Hippocampal formation (tissue), 2 donors: ENCODE measurements at regions not wholly inside any gene's neighbourhood (a gene's known extent, or its start where the extent isn't known, plus 50 kb on each side); places are given as distances from the start of the nearest gene placed in this dataset.

ENCODE experiments used
- DNase-seq, 2 donors: peaks; one replicate each; lab custom pipeline; 2025; lab: John Stamatoyannopoulos, UW

- DNase-seq: no peak
Observed at GRCh38 chr4:32226204-32226603, 1506.0 kb downstream of the PCDH7 start.

GRCh38 chr4:32226733-32227132, 1506.6 kb downstream of the PCDH7 start:
- no peak for DNase-seq

- no peak for DNase-seq
Observed at GRCh38 chr4:32243926-32244325, 1523.8 kb downstream of the PCDH7 start.

GRCh38 chr4:32249040-32249439, 1528.9 kb downstream of the PCDH7 start:
- no peak for DNase-seq

GRCh38 chr4:32251126-32251525, 1531.0 kb downstream of the PCDH7 start:
- DNase-seq: no peak

GRCh38 chr4:32251926-32252325, 1531.8 kb downstream of the PCDH7 start:
- no peak for DNase-seq

- DNase-seq: no peak
Observed at GRCh38 chr4:32254216-32254615, 1534.0 kb downstream of the PCDH7 start.

GRCh38 chr4:32258986-32259385, 1538.8 kb downstream of the PCDH7 start:
- DNase-seq: no peak

- no peak for DNase-seq
Observed at GRCh38 chr4:32261196-32261595, 1541.0 kb downstream of the PCDH7 start.

- no peak for DNase-seq
Observed at GRCh38 chr4:32268863-32269262, 1548.7 kb downstream of the PCDH7 start.

GRCh38 chr4:32290102-32290501, 1569.9 kb downstream of the PCDH7 start:
- no peak for DNase-seq

- no peak for DNase-seq
Observed at GRCh38 chr4:32318926-32319325, 1598.8 kb downstream of the PCDH7 start.

GRCh38 chr4:32321421-32321820, 1601.3 kb downstream of the PCDH7 start:
- no peak for DNase-seq

GRCh38 chr4:32334759-32335158, 1614.6 kb downstream of the PCDH7 start:
- no peak for DNase-seq

GRCh38 chr4:32337403-32337802, 1617.2 kb downstream of the PCDH7 start:
- no peak for DNase-seq

GRCh38 chr4:32340591-32340990, 1620.4 kb downstream of the PCDH7 start:
- DNase-seq: no peak

GRCh38 chr4:32341342-32341741, 1621.2 kb downstream of the PCDH7 start:
- DNase-seq: no peak

- no peak for DNase-seq
Observed at GRCh38 chr4:32342054-32342453, 1621.9 kb downstream of the PCDH7 start.

GRCh38 chr4:32349026-32349425, 1628.9 kb downstream of the PCDH7 start:
- no peak for DNase-seq

- no peak for DNase-seq
Observed at GRCh38 chr4:32374206-32374605, 1654.0 kb downstream of the PCDH7 start.

- DNase-seq: no peak
Observed at GRCh38 chr4:32393806-32394205, 1673.6 kb downstream of the PCDH7 start.

- DNase-seq: no peak
Observed at GRCh38 chr4:32394255-32394654, 1674.1 kb downstream of the PCDH7 start.

- no peak for DNase-seq
Observed at GRCh38 chr4:32396507-32397070, 1676.4 kb downstream of the PCDH7 start.

- DNase-seq: no peak
Observed at GRCh38 chr4:32400870-32401269, 1680.7 kb downstream of the PCDH7 start.
